Astrocyte of the cerebellum (primary cell): ENCODE measurements at regions not wholly inside any gene's neighbourhood (a gene's known extent, or its start where the extent isn't known, plus 50 kb on each side); places are given as distances from the start of the nearest gene placed in this dataset.

Source experiments
- DNase-seq: peaks from one replicate; pipeline ENCODE4 v3.0.0-alpha.2; 2011; ENCODE audit warnings: low read depth
- H3K4me3 ChIP-seq: 2 replicates; pipeline ENCODE4 v1.5.1; 2011; ENCODE audit warnings: mild to moderate bottlenecking, low read depth, low read length, moderate library complexity
- in situ Hi-C: cut with HindIII; loops from 2 replicates; pipeline ENCODE4 v1.10.0; 2017; ENCODE audit warnings: low sequenced_read_pairs
- TF ChIP-seq, protein P1 (sequence below): IDR thresholded peaks from 2 replicates; pipeline ENCODE4 v1.5.1; 2012; ENCODE audit warnings: low read length, low read depth, moderate library complexity, mild to moderate bottlenecking; ENCODE audit errors: missing control alignments

DNA sequence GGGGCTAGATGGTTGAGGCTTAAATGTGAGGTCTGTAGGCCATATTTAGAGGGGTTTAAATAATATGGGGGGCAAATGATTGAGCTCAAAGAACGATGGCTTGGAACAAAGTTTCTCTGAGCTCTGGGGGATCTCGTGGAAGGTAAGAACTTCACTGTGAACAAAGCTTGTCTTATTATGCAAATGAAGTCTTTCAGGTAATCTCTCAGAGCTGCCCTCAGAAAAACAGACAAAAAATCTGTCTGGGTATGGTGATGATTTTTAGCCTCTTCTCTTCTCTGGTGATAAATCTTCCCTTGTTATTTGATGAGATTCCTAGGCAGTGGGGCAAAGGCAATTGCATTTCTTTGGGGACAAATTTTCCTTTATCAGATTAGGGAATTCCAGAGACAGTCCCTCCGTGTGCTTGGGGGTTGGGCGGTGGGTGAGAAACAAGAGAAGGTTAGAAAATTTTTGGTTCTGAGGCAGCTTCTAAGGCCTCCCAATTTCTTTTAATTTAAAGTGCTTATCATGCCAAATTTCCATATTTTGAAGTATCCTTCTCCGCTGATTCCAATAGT is 760.4 kb downstream of the TSN start:
- H3K4me3 ChIP-seq, result no peak overlapping the region
- TF ChIP-seq, protein P1, sequence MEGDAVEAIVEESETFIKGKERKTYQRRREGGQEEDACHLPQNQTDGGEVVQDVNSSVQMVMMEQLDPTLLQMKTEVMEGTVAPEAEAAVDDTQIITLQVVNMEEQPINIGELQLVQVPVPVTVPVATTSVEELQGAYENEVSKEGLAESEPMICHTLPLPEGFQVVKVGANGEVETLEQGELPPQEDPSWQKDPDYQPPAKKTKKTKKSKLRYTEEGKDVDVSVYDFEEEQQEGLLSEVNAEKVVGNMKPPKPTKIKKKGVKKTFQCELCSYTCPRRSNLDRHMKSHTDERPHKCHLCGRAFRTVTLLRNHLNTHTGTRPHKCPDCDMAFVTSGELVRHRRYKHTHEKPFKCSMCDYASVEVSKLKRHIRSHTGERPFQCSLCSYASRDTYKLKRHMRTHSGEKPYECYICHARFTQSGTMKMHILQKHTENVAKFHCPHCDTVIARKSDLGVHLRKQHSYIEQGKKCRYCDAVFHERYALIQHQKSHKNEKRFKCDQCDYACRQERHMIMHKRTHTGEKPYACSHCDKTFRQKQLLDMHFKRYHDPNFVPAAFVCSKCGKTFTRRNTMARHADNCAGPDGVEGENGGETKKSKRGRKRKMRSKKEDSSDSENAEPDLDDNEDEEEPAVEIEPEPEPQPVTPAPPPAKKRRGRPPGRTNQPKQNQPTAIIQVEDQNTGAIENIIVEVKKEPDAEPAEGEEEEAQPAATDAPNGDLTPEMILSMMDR, result no peak
- DNase-seq, result no peak
- in situ Hi-C loops, result no loop called here

DNA sequence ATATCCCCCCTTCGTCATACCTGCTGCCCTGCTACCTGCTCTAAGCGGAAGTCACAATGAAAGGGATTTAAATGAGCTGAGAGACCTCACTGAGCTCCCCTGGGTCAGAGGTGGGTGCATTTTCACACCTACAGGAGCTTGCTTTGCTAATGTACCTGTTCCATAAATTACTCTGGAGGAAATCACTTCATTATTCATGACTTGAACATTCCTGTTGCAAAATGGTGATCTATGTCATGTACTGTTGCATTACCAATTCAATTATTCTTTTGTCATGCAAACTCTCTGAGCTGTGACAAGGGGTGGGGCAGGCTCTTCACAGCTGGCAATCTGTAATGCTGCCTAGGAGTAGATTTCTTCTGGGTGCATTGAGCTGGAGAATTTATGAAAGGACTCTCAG is 761.3 kb downstream of the TSN start:
- no peak for DNase-seq
- H3K4me3 ChIP-seq, result no peak overlapping the region
- TF ChIP-seq, protein P1, result no peak
- in situ Hi-C loops, result no loop called here

DNA sequence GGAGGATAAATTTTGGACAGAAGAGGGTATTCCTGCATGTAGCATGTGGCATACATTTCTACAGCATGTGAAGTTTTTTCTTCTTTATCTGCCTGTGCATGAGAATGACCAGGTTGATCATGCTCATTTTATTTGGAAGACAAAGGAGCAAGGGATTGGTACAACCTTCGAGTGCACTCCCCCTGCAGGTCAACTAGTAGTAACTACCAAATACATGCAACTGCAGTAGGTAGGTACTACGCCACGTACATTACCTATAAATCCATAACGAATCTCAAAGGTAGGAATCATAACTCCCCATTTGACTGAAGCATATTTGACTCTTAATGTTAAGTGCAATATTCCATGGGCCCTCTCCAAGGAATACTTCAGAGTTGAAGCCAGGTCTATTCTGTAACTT is 763.9 kb downstream of the TSN start:
- TF ChIP-seq, protein P1, result no peak
- in situ Hi-C loops, result no loop called here
- H3K4me3 ChIP-seq, result no peak overlapping the region
- DNase-seq, result no peak

DNA sequence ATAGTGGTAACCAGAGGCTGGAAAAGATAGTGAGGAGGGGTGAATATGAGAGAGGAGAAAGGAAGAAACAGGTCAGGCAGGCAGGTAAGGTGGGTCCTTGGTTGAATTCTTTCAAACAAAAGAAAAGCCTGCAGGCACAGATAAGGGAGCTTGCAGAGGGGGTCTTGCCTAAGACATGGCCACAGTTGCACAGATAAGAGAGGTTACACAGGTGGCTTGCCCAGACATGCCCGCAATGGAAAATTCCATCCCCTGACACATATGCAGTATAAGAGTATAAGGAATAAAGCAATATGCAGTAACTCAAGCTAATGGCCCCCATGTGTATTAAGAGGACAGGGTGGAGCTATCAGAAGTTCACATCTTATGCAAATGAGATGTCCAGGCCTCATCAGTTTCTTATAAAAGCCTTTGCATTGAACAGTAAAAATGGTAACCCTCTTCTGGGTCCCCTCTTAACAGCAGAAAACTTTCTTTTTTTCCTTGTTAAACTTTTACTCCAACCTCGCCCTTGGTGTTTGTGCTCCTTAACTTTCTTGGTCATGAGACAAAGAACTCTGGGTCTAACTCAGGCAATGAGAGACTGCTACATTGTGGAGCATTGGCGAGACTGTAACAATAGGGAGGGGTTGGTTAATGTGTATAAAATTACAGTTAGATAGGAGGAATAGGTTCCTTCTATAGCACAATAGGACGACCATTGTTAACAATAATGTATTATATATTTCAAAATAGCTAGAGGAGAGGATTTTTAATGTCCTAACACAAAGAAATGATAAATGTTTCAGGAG is 764.6 kb downstream of the TSN start:
- TF ChIP-seq, protein P1, result no peak
- in situ Hi-C loops, result no loop called here
- no peak for DNase-seq
- H3K4me3 ChIP-seq, result no peak overlapping the region

DNA sequence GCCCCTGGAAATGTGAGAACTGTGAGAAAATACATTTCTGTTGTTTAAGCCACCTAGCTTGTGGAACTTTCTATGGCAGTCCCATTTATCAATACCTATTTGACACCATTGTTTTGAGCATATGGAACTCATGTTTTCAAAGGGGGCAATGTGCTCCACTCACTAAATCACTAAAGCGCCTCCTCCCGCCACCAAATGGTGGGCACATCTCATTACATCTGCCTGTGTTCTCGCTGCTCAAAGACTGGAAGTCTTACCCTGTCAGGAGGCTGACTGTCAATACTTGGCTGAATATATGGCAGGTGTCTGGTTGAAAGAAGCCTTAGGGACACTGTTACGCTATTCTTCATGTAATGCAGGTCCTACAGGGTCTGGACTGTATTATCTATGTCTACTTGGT is 767.7 kb downstream of the TSN start:
- TF ChIP-seq, protein P1, result no peak
- in situ Hi-C loops, result no loop called here
- no peak for DNase-seq
- no peak overlapping the region for H3K4me3 ChIP-seq

DNA sequence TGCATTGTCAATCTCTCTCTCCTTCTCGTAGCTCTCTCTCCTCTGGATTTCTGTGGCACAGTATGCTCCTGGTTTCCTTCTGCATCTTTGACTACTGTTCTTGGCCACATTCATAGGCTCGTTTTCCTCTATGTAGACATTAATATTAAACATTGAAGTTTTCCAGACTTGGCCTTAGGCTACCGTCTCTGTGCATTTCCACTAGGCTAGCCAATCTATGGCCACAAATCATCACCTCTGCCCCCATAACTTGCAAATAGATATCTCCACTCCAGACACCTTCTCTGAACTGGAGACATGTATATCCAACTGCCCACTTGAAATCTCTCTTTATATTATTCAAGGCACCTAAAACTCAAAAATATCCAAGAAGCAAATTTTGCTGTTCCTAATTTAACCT is 768.5 kb downstream of the TSN start:
- no peak overlapping the region for H3K4me3 ChIP-seq
- in situ Hi-C loops, result no loop called here
- TF ChIP-seq, protein P1, result no peak
- no peak for DNase-seq
